GM13976 (cell line): ENCODE measurements at regions not wholly inside any gene's neighbourhood (a gene's known extent, or its start where the extent isn't known, plus 50 kb on each side); places are given as distances from the start of the nearest gene placed in this dataset.

Experiments used
- DNase-seq: peaks from one replicate; pipeline ENCODE4 v3.0.0; 2012; ENCODE audit warnings: low spot score
- in situ Hi-C: fragments of 300-500 bp; cut with MboI; formaldehyde crosslinking; loops from one replicate; pipeline ENCODE4 v1.12.0; 2022; ENCODE audit warnings: low sequenced_read_pairs, mixed read lengths, inconsistent platforms; ENCODE audit not compliant: unreplicated experiment
- TF ChIP-seq, protein P1 (sequence below): IDR thresholded peaks from 2 replicates; pipeline ENCODE4 v1.5.1; 2012; ENCODE audit warnings: borderline replicate concordance, mild to moderate bottlenecking; ENCODE audit not compliant: insufficient read depth; ENCODE audit errors: extremely low read depth, missing control alignments, control extremely low read depth

DNA sequence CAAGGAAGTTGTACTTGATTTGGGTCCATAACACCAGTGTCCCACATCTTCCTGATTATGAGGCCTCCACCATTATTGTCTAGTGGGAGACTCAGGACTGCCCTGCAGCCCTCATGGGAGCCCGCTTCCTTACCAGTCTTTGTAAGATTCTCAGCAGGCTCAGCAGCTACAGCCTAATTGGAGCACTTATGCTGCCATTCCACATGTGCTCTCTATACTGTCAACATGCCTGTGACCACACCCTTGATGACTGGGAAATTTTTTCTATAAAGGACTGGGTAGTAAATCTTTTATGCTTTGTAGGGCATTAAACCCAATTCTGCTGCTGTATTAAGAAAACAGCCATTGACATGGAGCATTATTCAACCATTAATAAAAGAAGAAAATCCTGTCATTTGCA is 145.5 kb upstream of the IGF1 start:
- TF ChIP-seq, protein P1, sequence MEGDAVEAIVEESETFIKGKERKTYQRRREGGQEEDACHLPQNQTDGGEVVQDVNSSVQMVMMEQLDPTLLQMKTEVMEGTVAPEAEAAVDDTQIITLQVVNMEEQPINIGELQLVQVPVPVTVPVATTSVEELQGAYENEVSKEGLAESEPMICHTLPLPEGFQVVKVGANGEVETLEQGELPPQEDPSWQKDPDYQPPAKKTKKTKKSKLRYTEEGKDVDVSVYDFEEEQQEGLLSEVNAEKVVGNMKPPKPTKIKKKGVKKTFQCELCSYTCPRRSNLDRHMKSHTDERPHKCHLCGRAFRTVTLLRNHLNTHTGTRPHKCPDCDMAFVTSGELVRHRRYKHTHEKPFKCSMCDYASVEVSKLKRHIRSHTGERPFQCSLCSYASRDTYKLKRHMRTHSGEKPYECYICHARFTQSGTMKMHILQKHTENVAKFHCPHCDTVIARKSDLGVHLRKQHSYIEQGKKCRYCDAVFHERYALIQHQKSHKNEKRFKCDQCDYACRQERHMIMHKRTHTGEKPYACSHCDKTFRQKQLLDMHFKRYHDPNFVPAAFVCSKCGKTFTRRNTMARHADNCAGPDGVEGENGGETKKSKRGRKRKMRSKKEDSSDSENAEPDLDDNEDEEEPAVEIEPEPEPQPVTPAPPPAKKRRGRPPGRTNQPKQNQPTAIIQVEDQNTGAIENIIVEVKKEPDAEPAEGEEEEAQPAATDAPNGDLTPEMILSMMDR = no peak
- DNase-seq = no peak
- in situ Hi-C loops = no loop called here

DNA sequence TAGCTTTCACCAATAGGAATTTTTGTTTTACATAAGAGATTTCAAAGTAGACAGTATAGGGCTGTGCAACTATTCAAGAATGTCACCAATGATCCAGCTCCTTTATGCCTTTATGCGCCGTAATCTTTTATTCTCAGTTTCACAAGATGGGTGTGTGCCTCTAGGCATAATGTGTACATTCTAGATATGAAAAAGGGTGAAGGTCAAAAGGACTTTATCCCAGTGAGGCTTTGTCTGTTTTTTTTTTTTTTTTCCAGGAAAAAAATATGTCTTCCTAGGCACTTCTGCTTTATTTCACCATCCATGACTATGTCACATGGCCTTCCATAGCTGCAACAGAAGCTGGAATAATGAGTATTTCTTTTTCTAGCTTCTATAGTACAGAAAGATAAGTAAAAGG is 142.3 kb upstream of the IGF1 start:
- in situ Hi-C loops = no loop called here
- DNase-seq = no peak
- TF ChIP-seq, protein P1 = no peak

DNA sequence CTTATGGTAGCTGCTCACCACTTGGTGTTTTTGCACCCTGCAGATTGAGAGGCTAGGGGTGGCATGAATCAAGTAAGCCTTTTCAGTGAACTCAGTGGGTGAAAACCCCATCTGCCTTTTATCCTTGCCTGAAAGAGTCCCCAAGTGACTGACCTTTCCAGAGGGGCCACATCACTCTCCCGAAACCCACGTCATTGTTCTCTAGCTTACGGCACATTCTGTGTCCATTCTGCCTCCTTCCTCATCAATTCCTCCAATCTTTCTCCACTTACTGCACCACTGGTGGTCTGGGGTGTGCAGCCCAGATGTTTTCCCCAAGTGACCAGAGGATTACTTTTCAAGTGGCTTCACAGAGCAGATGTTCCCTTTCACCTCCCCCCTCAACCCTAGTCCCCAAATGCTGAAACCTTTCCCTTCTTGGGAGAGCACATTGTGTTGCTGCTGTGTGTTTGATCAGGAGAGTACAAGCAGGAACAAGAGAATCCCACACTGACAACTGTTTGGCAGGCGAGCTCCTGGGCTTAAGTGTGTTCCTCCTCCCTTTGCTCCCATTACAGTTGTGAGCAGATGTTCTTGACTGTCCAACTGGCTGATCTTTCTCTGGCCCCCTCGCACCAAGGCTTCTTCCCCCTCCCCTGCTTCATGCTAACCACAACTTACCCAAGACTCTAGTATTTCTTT is 138.0 kb upstream of the IGF1 start:
- in situ Hi-C loops = no loop called here
- DNase-seq = no peak

DNA sequence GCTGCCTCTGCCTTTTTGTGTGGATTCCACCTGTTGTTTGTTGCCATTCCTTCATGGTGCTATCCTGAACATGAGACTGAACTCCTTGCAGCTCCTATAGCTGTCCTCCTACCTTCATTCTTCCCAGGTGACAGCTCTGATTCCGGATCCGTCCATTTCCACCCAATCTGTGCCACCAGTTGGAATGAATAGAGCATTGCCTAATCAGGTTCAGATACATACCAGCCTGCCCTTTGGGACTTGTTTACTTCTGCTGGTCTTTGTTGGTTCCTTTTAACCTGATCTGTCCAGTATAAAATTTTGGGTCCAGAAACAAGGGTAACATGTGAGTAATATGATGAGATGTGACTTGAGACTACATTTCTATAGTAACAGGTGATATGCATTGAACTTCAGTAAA is 136.3 kb upstream of the IGF1 start:
- TF ChIP-seq, protein P1 = no peak
- no peak for DNase-seq
- in situ Hi-C loops = no loop called here

More for the DNA sequence above, 138.0 kb upstream of the IGF1 start:
- TF ChIP-seq, protein P1 = no peak

DNA sequence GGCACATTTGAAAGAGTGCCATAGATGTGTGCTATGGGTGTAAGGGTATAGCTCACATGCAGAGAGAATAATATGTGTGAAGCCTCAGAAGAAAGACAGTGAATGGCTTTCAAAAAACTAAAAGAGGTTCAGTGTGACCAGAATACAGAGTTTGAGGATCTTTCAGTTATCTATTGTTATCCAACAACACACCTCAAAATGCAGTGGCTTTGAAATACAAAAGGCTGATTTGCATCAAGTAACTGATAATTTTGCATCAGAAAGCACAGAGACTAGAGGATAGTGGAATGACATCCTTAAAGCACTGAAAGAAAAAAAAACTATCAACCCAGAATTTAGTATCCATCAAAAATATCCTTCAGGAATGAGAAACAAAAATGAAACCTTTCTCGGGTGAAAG is 131.6 kb upstream of the IGF1 start:
- in situ Hi-C loops = no loop called here
- no peak for DNase-seq
- TF ChIP-seq, protein P1 = no peak

DNA sequence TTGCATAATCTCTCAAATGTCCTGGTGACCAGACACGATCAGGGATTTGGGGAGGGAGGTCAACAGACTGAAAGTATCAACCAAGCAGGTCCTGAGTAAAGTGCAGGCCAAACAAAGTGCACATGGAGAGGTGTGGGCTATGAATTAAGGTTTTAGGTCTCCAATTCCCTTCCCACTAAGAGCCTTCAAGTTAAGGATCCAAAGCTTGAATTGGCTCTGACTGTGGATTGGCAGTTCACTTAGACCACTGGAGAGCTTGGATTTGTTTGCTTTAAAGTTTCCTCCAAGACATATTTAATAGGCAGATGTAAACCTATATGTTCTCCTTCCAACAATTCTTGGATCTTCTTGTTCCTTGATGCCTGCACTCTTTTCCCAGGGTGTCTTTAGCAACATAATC is 129.6 kb upstream of the IGF1 start:
- no peak for DNase-seq
- in situ Hi-C loops = no loop called here
- TF ChIP-seq, protein P1 = no peak
